GM12878 (cell line): ENCODE measurements at regions not wholly inside any gene's neighbourhood (a gene's known extent, or its start where the extent isn't known, plus 50 kb on each side); places are given as distances from the start of the nearest gene placed in this dataset.

Experiments used
- ATAC-seq: fragments of 200-7000 bp; cut with Tn5 transposase; 3 replicates; pipeline ENCODE4 v1.9.1; 2020; ENCODE audit warnings: mild to moderate bottlenecking, moderate library complexity
- BruUV-seq: library from RNA; stranded (reverse); fragments of 400-500 nt; replicated peaks from 2 replicates; lab custom pipeline; 2021; lab: Mats Ljungman, UMichigan
- CTCF ChIA-PET: fragments of 300-600 bp; sonication (Branson Sonifier 250); formaldehyde crosslinking; extraction: SDS; loops from one replicate; lab custom pipeline; 2021; ENCODE audit warnings: inconsistent platforms; lab: Yijun Ruan, JAX
- POLR2A ChIA-PET: fragments of 350-600 bp; formaldehyde crosslinking; extraction: SDS; loops from one replicate; lab custom pipeline; 2021; ENCODE audit warnings: inconsistent platforms; lab: Charles Lee
- RAD21 ChIA-PET: fragments of 300-600 bp; sonication (Branson Sonifier 250); formaldehyde crosslinking; loops from one replicate; lab custom pipeline; 2023; ENCODE audit warnings: antibody characterized with exemption; ENCODE audit not compliant: unreplicated experiment; lab: Charles Lee
- SMC1A ChIA-PET: fragments of 300-600 bp; sonication (Branson Sonifier 250); formaldehyde crosslinking; loops from one replicate; lab custom pipeline; 2023; ENCODE audit not compliant: unreplicated experiment, uncharacterized antibody; lab: Charles Lee
- DNase-seq: peaks from one replicate; pipeline ENCODE4 v3.0.0-alpha.2; 2011; ENCODE audit warnings: low read depth, low spot score
- FAIRE-seq: peaks from 3 replicates; lab custom pipeline; 2011; peaks lifted over from hg19 to GRCh38; lab: Jason Lieb, UNC
- H2AFZ ChIP-seq: 2 replicates; pipeline ENCODE4 v1.6.0; 2011; ENCODE audit warnings: low read depth, low read length, control low read depth; ENCODE audit not compliant: control insufficient read depth
- H3K27ac ChIP-seq: 2 replicates; pipeline ENCODE4 v1.5.1; 2011; ENCODE audit warnings: control low read depth; ENCODE audit not compliant: control insufficient read depth, insufficient read depth
- H3K27me3 ChIP-seq, 2 experiments: replicated peaks in 1 of 2; 2 replicates each; pipeline versions ENCODE4 v1.6.0 to v1.6.1; 2011; ENCODE audit warnings: low read length in 1 of 2; ENCODE audit not compliant: control insufficient read depth in 2 of 2, insufficient read depth in 2 of 2
- H3K36me3 ChIP-seq, 2 experiments: 2 replicates each; pipeline ENCODE4 v1.5.1; 2011; ENCODE audit warnings: low read length in 1 of 2; ENCODE audit not compliant: control insufficient read depth in 2 of 2, insufficient read depth in 2 of 2
- H3K4me1 ChIP-seq: 2 replicates; pipeline ENCODE4 v1.6.1; 2011; ENCODE audit warnings: mild to moderate bottlenecking, low read length, moderate library complexity, mixed read lengths; ENCODE audit not compliant: control insufficient read depth, insufficient read depth
- H3K4me2 ChIP-seq: 2 replicates; pipeline ENCODE4 v1.6.0; 2011; ENCODE audit warnings: control low read depth; ENCODE audit not compliant: control insufficient read depth, insufficient read depth
- H3K4me3 ChIP-seq: fragments of 200-600 bp; sonication (generic); 2 replicates; pipeline ENCODE4 v1.5.1; 2016
- H3K79me2 ChIP-seq: 2 replicates; pipeline ENCODE4 v1.6.0; 2011; ENCODE audit warnings: low read length; ENCODE audit not compliant: control insufficient read depth, insufficient read depth
- H3K9ac ChIP-seq: 2 replicates; pipeline ENCODE4 v1.8.0; 2011; ENCODE audit warnings: low read length, control low read depth, mixed read lengths; ENCODE audit not compliant: control insufficient read depth, insufficient read depth
- H3K9me3 ChIP-seq: replicated peaks from 3 replicates; pipeline ENCODE4 v1.5.1; 2011; ENCODE audit warnings: mild to moderate bottlenecking, low read length; ENCODE audit not compliant: control insufficient read depth, insufficient read depth
- H4K20me1 ChIP-seq: 2 replicates; pipeline ENCODE4 v1.6.0; 2011; ENCODE audit not compliant: control insufficient read depth, insufficient read depth
- CEBPB ChIP-seq, 2 experiments: fragments of 150-350 bp in 1 of 2; IDR thresholded peaks; 2 replicates each; pipeline ENCODE4 v1.6.1; 2012 to 2014; ENCODE audit warnings: low read depth in 2 of 2, low read length in 2 of 2, borderline replicate concordance in 1 of 2, inconsistent platforms in 1 of 2
- MTA2 ChIP-seq: fragments of 450-650 bp; IDR thresholded peaks from 2 replicates; pipeline ENCODE4 v1.6.1; 2016; ENCODE audit warnings: low read depth, mild to moderate bottlenecking, moderate library complexity
- SREBF2 ChIP-seq: IDR thresholded peaks from 2 replicates; pipeline ENCODE4 v1.6.1; 2012; ENCODE audit warnings: mild to moderate bottlenecking, low read length
- WRNIP1 ChIP-seq: IDR thresholded peaks from 2 replicates; pipeline ENCODE4 v1.6.1; 2011; ENCODE audit warnings: low read depth, low read length, improper control_type of control experiment, borderline replicate concordance
- ZZZ3 ChIP-seq: IDR thresholded peaks from 2 replicates; pipeline ENCODE4 v1.6.1; 2011; ENCODE audit warnings: low read depth; ENCODE audit not compliant: control insufficient read depth, insufficient read length
- WGBS: methylation state at CpG from one replicate; pipeline ENCODE4 v1.1.6; 2016; ENCODE audit warnings: low lambda C conversion rate; ENCODE audit not compliant: insufficient replicate concordance, insufficient coverage; ENCODE audit errors: missing lambda C conversion rate; 5-methylcytosine and 5-hydroxymethylcytosine counted together
- in situ Hi-C: fragments of 300-500 bp; cut with MboI; formaldehyde crosslinking; loops from 9 replicates; pipeline ENCODE4 v1.14.3; 2018; ENCODE audit warnings: mixed read lengths
- intact Hi-C: fragments of 100-400 bp; cut with micrococcal nuclease; formaldehyde crosslinking; loops from one replicate; pipeline ENCODE4 v1.14.2; 2022; ENCODE audit not compliant: unreplicated experiment
- TF ChIP-seq, protein P1 (sequence below): fragments of 450-650 bp; IDR thresholded peaks from 2 replicates; pipeline ENCODE4 v1.6.1; 2017; ENCODE audit warnings: borderline replicate concordance
- TF ChIP-seq, protein P2 (sequence below): IDR thresholded peaks from 2 replicates; pipeline ENCODE4 v1.6.1; 2011; ENCODE audit warnings: borderline replicate concordance, low read depth, mild to moderate bottlenecking, moderate library complexity, low read length; ENCODE audit not compliant: insufficient read depth, poor library complexity, severe bottlenecking

DNA sequence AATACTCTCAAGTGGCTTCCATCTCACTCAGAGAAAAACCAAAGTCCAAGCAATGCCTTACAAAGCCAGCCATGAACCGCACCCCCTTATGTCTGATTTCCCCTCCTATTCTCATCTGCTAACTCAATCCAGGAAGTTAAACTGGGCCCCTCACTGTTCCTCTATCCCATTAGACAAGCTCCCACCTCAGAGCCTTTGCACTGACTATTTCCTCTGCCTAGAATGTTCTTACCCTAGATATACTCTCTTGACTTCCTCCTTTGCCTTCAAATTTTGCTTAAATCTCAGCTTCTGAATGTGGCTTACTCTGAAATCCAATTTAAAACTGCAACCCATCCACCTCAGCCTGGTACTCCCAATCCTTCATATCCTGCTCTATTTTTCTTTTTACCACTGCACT is 257.0 kb upstream of the USP15 start:
- H3K27me3 ChIP-seq: no peaks in the 10 kb centered on the region
- SMC1A ChIA-PET: no interaction called here
- H3K9ac ChIP-seq: no peak overlapping the region
- no peak overlapping the region for H2AFZ ChIP-seq
- no peaks in the 10 kb centered on the region for H3K79me2 ChIP-seq
- H3K4me2 ChIP-seq: no peak overlapping the region
- no peaks in the 10 kb centered on the region for H3K9me3 ChIP-seq
- DNase-seq (no peak), FAIRE-seq (no peak), ATAC-seq (no peak)
- TF ChIP-seq, protein P1, sequence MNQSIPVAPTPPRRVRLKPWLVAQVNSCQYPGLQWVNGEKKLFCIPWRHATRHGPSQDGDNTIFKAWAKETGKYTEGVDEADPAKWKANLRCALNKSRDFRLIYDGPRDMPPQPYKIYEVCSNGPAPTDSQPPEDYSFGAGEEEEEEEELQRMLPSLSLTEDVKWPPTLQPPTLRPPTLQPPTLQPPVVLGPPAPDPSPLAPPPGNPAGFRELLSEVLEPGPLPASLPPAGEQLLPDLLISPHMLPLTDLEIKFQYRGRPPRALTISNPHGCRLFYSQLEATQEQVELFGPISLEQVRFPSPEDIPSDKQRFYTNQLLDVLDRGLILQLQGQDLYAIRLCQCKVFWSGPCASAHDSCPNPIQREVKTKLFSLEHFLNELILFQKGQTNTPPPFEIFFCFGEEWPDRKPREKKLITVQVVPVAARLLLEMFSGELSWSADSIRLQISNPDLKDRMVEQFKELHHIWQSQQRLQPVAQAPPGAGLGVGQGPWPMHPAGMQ: no peak
- TF ChIP-seq ZZZ3 (no peak), WRNIP1 (no peak), CEBPB (IDR thresholded peaks at IDR 0.05; ENCODE audit: borderline replicate concordance in 1 of 2, low read depth in 2 of 2, low read length in 2 of 2) (no peak), MTA2 (no peak), SREBF2 (no peak)
- TF ChIP-seq, protein P2, sequence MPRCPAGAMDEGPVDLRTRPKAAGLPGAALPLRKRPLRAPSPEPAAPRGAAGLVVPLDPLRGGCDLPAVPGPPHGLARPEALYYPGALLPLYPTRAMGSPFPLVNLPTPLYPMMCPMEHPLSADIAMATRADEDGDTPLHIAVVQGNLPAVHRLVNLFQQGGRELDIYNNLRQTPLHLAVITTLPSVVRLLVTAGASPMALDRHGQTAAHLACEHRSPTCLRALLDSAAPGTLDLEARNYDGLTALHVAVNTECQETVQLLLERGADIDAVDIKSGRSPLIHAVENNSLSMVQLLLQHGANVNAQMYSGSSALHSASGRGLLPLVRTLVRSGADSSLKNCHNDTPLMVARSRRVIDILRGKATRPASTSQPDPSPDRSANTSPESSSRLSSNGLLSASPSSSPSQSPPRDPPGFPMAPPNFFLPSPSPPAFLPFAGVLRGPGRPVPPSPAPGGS: no peak
- no peak overlapping the region for H3K27ac ChIP-seq
- no peak overlapping the region for H3K4me3 ChIP-seq
- intact Hi-C loops (no loop called here), in situ Hi-C loops (no loop called here)
- 72% methylated on average over 1 of the region's 1 CpG for whole genome bisulfite sequencing
- POLR2A ChIA-PET: no interaction called here
- H4K20me1 ChIP-seq: no peaks in the 10 kb centered on the region
- H3K4me1 ChIP-seq: no peaks in the 10 kb centered on the region
- CTCF ChIA-PET: interaction anchor here (1.2 kb wide), 1 partner anchor 12 kb away, joined by 3 read pairs; no protein-coding TSS in a partner anchor
- BruUV-seq: no TSS peak
- no peaks in the 10 kb centered on the region for H3K36me3 ChIP-seq
- RAD21 ChIA-PET: no interaction called here
